AG04449 (cell line): ENCODE measurements at regions not wholly inside any gene's neighbourhood (a gene's known extent, or its start where the extent isn't known, plus 50 kb on each side); places are given as distances from the start of the nearest gene placed in this dataset.

Source experiments
- CTCF ChIA-PET: fragments of 350-600 bp; formaldehyde crosslinking; extraction: SDS; loops from one replicate; lab custom pipeline; 2021; ENCODE audit warnings: antibody characterized with exemption; lab: Yijun Ruan, JAX
- POLR2A ChIA-PET: fragments of 400-600, 350-600 bp; formaldehyde crosslinking; extraction: SDS; loops from one replicate; lab custom pipeline; 2020; ENCODE audit warnings: antibody characterized with exemption, inconsistent platforms; lab: Yijun Ruan, JAX
- DNase-seq: peaks from one replicate; pipeline ENCODE4 v3.0.0-alpha.2; 2010; ENCODE audit warnings: low read depth, low spot score
- H3K4me3 ChIP-seq: 2 replicates; pipeline ENCODE4 v1.5.1; 2011; ENCODE audit warnings: low read depth, mild to moderate bottlenecking, control low read depth, low read length
- CTCF ChIP-seq: IDR thresholded peaks from one replicate; pipeline ENCODE4 v1.5.1; 2011; ENCODE audit warnings: mild to moderate bottlenecking, moderate library complexity, low read length, control low read depth, inconsistent platforms; ENCODE audit not compliant: insufficient read depth; ENCODE audit errors: missing control alignments

- CTCF ChIA-PET, result interaction anchor here (1.2 kb wide), 1 partner anchor 34 kb away, joined by 3 read pairs; no protein-coding TSS in a partner anchor
- no peak for DNase-seq
- TF ChIP-seq CTCF, result no peak
- H3K4me3 ChIP-seq, result no peak overlapping the region
- POLR2A ChIA-PET, result no interaction called here
Measured at GRCh38 chr10:78475437-78475836, 441.8 kb downstream of the RPS24 start.

GRCh38 chr10:78476156-78476555 is 442.5 kb downstream of the RPS24 start:
- ChIA-PET CTCF (interaction anchor here (1.2 kb wide), 1 partner anchor 34 kb away, joined by 3 read pairs; no protein-coding TSS in a partner anchor), POLR2A (no interaction called here)
- H3K4me3 ChIP-seq, result no peak overlapping the region
- DNase-seq, result no peak
- no peak for TF ChIP-seq CTCF

- ChIA-PET POLR2A (no interaction called here), CTCF (interaction anchor here (1.2 kb wide), 1 partner anchor 35 kb away, joined by 3 read pairs; no protein-coding TSS in a partner anchor)
- no peak overlapping the region for H3K4me3 ChIP-seq
Measured at GRCh38 chr10:78476844-78477243, 443.2 kb downstream of the RPS24 start.

GRCh38 chr10:78478919-78479318 is 445.3 kb downstream of the RPS24 start:
- CTCF ChIA-PET, result no interaction called here
- DNase-seq, result no peak
- no peak overlapping the region for H3K4me3 ChIP-seq
- TF ChIP-seq CTCF, result no peak
- POLR2A ChIA-PET, result no interaction called here

More at GRCh38 chr10:78476844-78477243, 443.2 kb downstream of the RPS24 start:
- no peak for DNase-seq
- TF ChIP-seq CTCF, result no peak

GRCh38 chr10:78479467-78479866 is 445.8 kb downstream of the RPS24 start:
- no peak for TF ChIP-seq CTCF
- CTCF ChIA-PET, result no interaction called here
- POLR2A ChIA-PET, result no interaction called here
- DNase-seq, result no peak
- H3K4me3 ChIP-seq, result no peak overlapping the region

GRCh38 chr10:78481842-78482241 is 448.2 kb downstream of the RPS24 start:
- no peak for DNase-seq
- POLR2A ChIA-PET, result no interaction called here
- no peak for TF ChIP-seq CTCF
- CTCF ChIA-PET, result no interaction called here
- no peak overlapping the region for H3K4me3 ChIP-seq
